SIG-M5 treated with dmso at 0.1 percent for 504 hours (cell line): ENCODE measurements at regions not wholly inside any gene's neighbourhood (a gene's known extent, or its start where the extent isn't known, plus 50 kb on each side); places are given as distances from the start of the nearest gene placed in this dataset.
"Not testable (repeated sequence)": the region's sequence is repeated elsewhere in the genome, so short reads cannot be mapped to it uniquely, and the experiment has no call there.

Source experiments
- DNase-seq: peaks from one replicate; lab custom pipeline; 2025; ENCODE audit not compliant: unreplicated experiment; lab: John Stamatoyannopoulos, UW

- DNase-seq: peak; percentile 58
These were observed 269.1 kb downstream of the CD83 start for GRCh38 chr6:14386668-14387067.

DNA sequence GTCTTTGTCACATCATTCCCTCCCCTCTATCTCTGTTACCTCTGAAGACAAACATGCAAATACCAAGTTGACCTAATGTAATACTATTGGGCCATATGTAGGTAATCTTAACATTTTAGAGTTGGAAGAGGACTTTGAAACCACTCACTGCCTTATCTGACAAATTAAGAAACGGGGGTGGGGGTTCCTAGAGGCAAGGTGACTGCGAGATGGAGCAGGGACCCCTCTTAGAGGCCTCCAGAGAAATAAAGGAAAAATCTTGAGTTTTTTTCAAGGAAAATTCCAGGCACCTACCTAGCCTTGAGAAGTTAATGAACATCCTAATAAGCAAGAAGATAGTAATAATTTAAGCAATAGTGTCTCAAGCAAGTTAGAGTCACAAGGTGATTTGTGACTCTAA, 270.8 kb downstream of the CD83 start:
- DNase-seq: no peak

- DNase-seq: not testable (repeated sequence)
These were observed 272.2 kb downstream of the CD83 start for GRCh38 chr6:14389776-14390175.

- no peak for DNase-seq
These were observed 273.2 kb downstream of the CD83 start for GRCh38 chr6:14390805-14391204.

GRCh38 chr6:14393910-14394309, 276.3 kb downstream of the CD83 start:
- no peak for DNase-seq

- DNase-seq: no peak
These were observed 278.8 kb downstream of the CD83 start for GRCh38 chr6:14396392-14396791.

DNA sequence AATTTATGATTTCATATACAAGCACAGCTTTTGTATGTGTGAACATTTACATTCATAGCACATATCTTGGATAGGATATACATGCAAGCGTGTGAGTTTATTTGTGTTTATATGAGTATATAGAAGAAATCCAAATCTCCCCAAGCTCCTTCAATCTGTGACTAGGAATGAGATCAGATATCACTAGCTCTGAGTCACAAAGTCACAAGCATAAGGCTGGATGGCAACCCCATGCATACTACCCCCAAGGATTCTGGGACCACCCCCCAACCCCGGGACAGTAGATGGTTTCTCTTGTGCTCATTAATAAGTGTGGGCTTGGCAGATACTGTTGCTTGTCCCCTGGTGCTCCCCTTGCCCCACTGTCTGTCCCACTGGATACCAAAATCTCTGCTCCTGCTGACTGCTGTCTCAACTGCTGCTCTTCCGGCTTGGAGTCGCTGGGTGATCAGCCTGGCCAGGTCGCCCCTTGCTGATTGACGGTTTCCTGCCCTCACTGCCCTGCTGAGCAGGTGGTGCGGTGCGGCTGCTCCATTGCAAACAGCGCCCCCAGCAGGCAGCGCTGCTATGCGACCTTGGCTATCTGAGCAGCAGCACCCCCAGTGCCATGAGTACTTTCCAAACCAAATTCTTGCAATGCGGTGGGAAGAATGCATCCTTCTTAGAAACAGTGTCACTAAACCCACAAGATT, 279.4 kb downstream of the CD83 start:
- no peak for DNase-seq

- DNase-seq: no peak
These were observed 279.9 kb downstream of the CD83 start for GRCh38 chr6:14397518-14397901.

GRCh38 chr6:14398953-14399352, 281.4 kb downstream of the CD83 start:
- DNase-seq: no peak

DNA sequence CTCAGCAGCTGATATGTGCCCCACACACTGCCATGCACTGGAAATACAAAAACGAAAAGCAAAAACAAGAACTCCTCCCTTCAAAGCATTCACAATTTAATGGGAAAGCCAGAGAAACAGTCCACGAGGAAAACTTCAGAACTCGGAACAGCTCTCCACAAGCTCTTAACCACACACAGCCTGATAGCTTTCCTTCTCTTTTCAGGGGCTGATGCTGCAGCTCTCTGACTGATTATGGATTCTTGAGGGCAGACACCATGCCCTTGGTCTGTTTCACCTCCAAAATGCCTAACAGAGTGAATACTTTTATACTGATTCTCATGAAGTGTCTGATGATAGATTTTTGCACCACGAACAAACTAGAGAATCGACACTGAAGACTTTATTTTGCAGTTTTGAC, 282.1 kb downstream of the CD83 start:
- no peak for DNase-seq

DNA sequence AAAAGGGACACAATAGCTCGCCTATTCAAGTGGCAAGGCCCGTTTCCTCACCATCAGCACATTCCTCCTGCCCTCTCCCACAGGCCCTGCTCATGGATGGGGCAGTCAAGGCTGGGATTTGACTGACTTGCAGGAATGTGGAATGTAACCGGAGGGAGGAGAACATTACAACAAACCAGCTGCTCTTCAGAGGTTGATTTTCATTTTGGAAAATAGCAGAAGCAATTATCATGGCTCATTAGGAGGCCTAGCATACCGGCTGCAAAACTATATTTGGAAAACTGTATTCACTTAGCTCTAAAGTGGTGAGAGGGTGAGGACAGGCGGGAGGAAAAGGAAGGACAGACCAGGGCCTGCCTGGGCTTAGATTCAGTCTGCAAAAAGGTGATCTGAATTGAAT, 283.7 kb downstream of the CD83 start:
- DNase-seq: no peak

GRCh38 chr6:14406614-14407331, 289.2 kb downstream of the CD83 start:
- no peak for DNase-seq

- DNase-seq: no peak
These were observed 290.9 kb downstream of the CD83 start for GRCh38 chr6:14408446-14408845.

DNA sequence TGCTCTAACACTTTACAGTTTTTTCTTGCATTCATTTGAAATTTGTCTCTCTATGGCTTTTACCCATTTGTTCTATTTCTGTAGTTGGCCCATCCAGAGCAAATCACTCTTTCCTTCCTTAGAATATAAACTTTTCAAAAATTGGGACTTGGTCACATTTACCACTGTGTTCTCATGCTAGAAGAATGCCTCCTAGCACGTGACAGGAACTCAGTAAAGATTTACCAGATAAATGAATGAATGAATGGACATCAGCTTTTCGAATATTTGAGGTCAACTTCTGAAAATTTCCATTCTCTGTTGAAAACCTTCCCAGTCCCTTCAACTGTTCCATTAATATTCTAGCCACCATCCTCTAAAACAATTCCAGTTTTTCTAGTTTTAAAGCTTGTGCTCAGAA, 294.5 kb downstream of the CD83 start:
- no peak for DNase-seq

- DNase-seq: no peak
These were observed 297.9 kb downstream of the CD83 start for GRCh38 chr6:14415452-14415851.

GRCh38 chr6:14417377-14417776, 299.8 kb downstream of the CD83 start:
- DNase-seq: no peak

- not testable (repeated sequence) for DNase-seq
These were observed 301.7 kb downstream of the CD83 start for GRCh38 chr6:14419224-14419623.

DNA sequence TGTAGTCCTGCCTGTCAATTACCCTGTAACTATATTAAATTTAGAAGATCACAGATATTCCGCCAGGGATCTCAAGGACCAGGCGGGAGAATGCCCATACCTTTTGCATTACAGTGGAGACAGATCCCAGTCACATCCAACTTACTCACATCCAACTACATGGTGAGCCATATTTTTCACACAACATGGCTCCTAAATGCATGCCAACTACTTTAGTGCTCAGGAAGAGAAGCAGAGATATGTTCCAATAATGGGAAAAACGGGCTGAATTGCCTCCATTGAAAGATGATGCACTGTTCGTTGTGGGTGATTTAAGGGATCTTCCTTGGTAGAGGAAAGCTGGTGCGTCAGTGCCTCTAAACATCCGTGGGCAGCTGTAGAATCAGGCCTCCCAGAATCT, 304.5 kb downstream of the CD83 start:
- DNase-seq: no peak

DNA sequence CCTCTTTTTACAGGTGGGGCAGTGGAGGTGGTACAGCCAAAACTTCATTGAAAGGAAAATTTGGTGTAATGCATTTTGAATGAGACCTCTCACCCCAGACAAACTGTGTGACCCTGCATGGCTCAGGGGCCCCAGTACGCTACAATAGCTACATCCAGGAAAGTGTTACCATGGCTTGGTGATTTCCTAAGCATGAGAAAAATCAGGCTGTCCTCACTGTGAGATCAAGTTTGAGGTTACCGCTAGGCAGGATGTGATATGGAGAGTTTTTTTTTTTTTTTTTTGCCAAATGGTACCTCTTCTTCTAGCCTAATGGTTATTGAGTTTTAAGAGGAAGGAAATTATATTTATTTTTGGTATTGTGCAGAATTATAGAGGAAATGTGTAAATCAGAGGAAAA, 305.3 kb downstream of the CD83 start:
- DNase-seq: no peak

GRCh38 chr6:14423330-14423729, 305.8 kb downstream of the CD83 start:
- no peak for DNase-seq

DNA sequence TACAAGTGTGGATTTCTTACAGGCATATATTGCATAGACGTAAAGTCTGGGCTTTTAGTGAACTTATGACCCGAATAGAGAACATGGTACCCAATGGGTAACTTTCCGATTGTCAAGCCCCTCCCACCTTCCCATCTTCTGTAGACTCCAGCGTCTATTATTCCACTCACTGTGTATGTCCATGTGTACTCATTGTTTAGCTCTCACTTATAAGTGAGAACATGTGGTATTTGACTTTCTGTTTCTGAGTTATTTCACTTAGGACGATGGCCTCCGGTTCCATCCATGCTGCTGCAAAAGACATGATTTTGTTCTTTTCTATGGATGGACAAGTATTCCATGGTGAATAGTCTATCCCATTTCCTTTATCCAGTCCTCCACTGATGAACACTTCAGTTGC, 306.4 kb downstream of the CD83 start:
- no peak for DNase-seq

DNA sequence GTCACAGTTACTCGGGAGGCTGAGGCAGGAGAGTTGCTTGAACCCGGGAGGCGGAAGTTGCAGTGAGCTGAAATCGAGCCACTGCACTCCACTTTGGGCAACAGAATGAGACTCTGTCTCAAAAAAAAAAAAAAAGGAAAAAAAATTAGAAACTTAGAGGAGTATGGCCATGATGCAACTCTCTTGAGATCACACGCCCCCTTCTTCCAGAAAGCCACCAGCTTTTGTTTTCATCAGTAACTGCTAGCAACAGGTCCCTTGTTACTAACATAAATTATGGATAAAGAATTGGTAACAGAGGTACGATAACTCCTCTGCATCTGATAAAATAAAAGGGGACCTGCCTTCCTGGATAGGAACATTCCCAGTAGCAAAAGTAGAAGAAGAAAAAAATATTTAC, 308.2 kb downstream of the CD83 start:
- no peak for DNase-seq

- DNase-seq: no peak
These were observed 308.7 kb downstream of the CD83 start for GRCh38 chr6:14426281-14426680.
